HepG2 (cell line): ENCODE measurements at regions not wholly inside any gene's neighbourhood (a gene's known extent, or its start where the extent isn't known, plus 50 kb on each side); places are given as distances from the start of the nearest gene placed in this dataset.

Experiments used
- ATAC-seq: fragments of 200-7000 bp; cut with Tn5 transposase; 3 replicates; pipeline ENCODE4 v1.9.1; 2020; ENCODE audit warnings: mild to moderate bottlenecking, moderate library complexity
- BruUV-seq: library from RNA; stranded (reverse); fragments of 400-500 nt; replicated peaks from 2 replicates; lab custom pipeline; 2021; lab: Mats Ljungman, UMichigan
- CTCF ChIA-PET: fragments of 300-600 bp; formaldehyde crosslinking; extraction: SDS; loops from one replicate; lab custom pipeline; 2021; ENCODE audit warnings: low total read pairs, inconsistent platforms, low intra/inter-chr PET ratio; lab: Yijun Ruan, JAX
- POLR2A ChIA-PET: fragments of 350-600 bp; sonication (Branson Sonifier 250); formaldehyde crosslinking; loops from one replicate; lab custom pipeline; 2020; ENCODE audit warnings: antibody characterized with exemption, inconsistent platforms; lab: Yijun Ruan, JAX
- DNase-seq: peaks from one replicate; pipeline ENCODE4 v3.0.0-alpha.2; 2015; ENCODE audit warnings: low spot score
- FAIRE-seq: peaks from 3 replicates; lab custom pipeline; 2011; peaks lifted over from hg19 to GRCh38; lab: Jason Lieb, UNC
- H2AFZ ChIP-seq: one replicate; pipeline ENCODE4 v1.6.1; 2011; ENCODE audit warnings: low read length, inconsistent platforms
- H3K27ac ChIP-seq: fragments of 300-600 bp; 3 replicates; pipeline ENCODE4 v1.8.0; 2011; ENCODE audit warnings: mixed run types, mild to moderate bottlenecking, mixed read lengths, low read length, inconsistent platforms; ENCODE audit not compliant: insufficient read depth; ENCODE audit errors: extremely low read length
- H3K27me3 ChIP-seq, 2 experiments: fragments of 200-600 bp in 1 of 2; 2 replicates in 1 of 2; 3 replicates in 1 of 2; pipeline versions ENCODE4 v1.6.0 to v1.8.0; 2011; ENCODE audit warnings: low read length in 2 of 2, mild to moderate bottlenecking in 2 of 2, moderate library complexity in 2 of 2, inconsistent platforms in 1 of 2; ENCODE audit not compliant: insufficient read depth in 2 of 2, control insufficient read depth in 1 of 2
- H3K36me3 ChIP-seq, 2 experiments: fragments of 200-600 bp in 1 of 2; replicated peaks in 1 of 2; 2 replicates in 1 of 2; 3 replicates in 1 of 2; pipeline versions ENCODE4 v1.5.1 to v1.8.0; 2011; ENCODE audit warnings: low read length in 2 of 2, inconsistent platforms in 1 of 2; ENCODE audit not compliant: insufficient read depth in 2 of 2, control insufficient read depth in 1 of 2
- H3K4me1 ChIP-seq: 2 replicates; pipeline ENCODE4 v1.5.1; 2012; ENCODE audit warnings: low read length, inconsistent platforms; ENCODE audit not compliant: insufficient read depth
- H3K4me2 ChIP-seq: 2 replicates; pipeline ENCODE4 v1.6.0; 2011; ENCODE audit warnings: low read depth, low read length, inconsistent platforms
- H3K4me3 ChIP-seq, 3 experiments: fragments of 200-600 bp in 1 of 3; sonication (generic), shearing (Covaris generic) in 1 of 3; replicated peaks in 1 of 3; 2 replicates each; pipeline ENCODE4 v1.5.1; 2011 to 2016; ENCODE audit warnings: low read length in 3 of 3, inconsistent platforms in 2 of 3, low read depth in 2 of 3, mild to moderate bottlenecking in 2 of 3, control low read depth in 1 of 3, mixed read lengths in 1 of 3; ENCODE audit not compliant: insufficient read depth in 1 of 3
- H3K79me2 ChIP-seq: one replicate; pipeline ENCODE4 v1.6.1; 2011; ENCODE audit warnings: low read length, inconsistent platforms; ENCODE audit not compliant: insufficient read depth
- H3K9ac ChIP-seq: 2 replicates; pipeline ENCODE4 v1.6.0; 2011; ENCODE audit warnings: mild to moderate bottlenecking, low read depth, low read length, inconsistent platforms; ENCODE audit not compliant: insufficient read depth
- H3K9me3 ChIP-seq: 2 replicates; pipeline ENCODE4 v1.5.1; 2012; ENCODE audit warnings: mild to moderate bottlenecking, low read length
- H4K20me1 ChIP-seq: 2 replicates; pipeline ENCODE4 v1.6.0; 2011; ENCODE audit warnings: inconsistent platforms, mild to moderate bottlenecking, low read length, moderate library complexity; ENCODE audit not compliant: insufficient read depth
- CBFB ChIP-seq: sonication (generic); formaldehyde crosslinking; IDR thresholded peaks from 2 replicates; pipeline ENCODE4 v1.4.0; 2020; ENCODE audit warnings: missing genetic modification reagents
- ELF4 ChIP-seq: sonication (generic); formaldehyde crosslinking; IDR thresholded peaks from 2 replicates; pipeline ENCODE4 v1.5.0; 2020; ENCODE audit warnings: missing genetic modification reagents, mild to moderate bottlenecking, moderate library complexity, borderline replicate concordance
- HNF4G ChIP-seq, 2 experiments: sonication (generic) in 1 of 2; formaldehyde crosslinking in 1 of 2; IDR thresholded peaks; 2 replicates each; pipeline versions ENCODE4 v1.4.0 to v1.6.1; 2011 to 2020; ENCODE audit warnings: borderline replicate concordance in 2 of 2, low read depth in 2 of 2, mild to moderate bottlenecking in 2 of 2, low read length in 1 of 2, missing genetic modification reagents in 1 of 2, moderate library complexity in 1 of 2
- MTA1 ChIP-seq: sonication (generic); formaldehyde crosslinking; IDR thresholded peaks from 2 replicates; pipeline ENCODE4 v1.4.0; 2020; ENCODE audit warnings: missing genetic modification reagents, mild to moderate bottlenecking, borderline replicate concordance
- PCBP1 ChIP-seq: fragments of 200-400 bp; formaldehyde crosslinking; IDR thresholded peaks from 2 replicates; pipeline ENCODE4 v1.6.1; 2017; ENCODE audit warnings: mild to moderate bottlenecking, low read depth, low read length, borderline replicate concordance
- SP140L ChIP-seq: sonication (generic); formaldehyde crosslinking; IDR thresholded peaks from 2 replicates; pipeline ENCODE4 v1.4.0; 2020; ENCODE audit warnings: missing genetic modification reagents, borderline replicate concordance
- ZFP82 ChIP-seq: sonication (generic); formaldehyde crosslinking; IDR thresholded peaks from 2 replicates; pipeline ENCODE4 v1.5.1; 2020; ENCODE audit warnings: mild to moderate bottlenecking, missing genetic modification reagents, borderline replicate concordance
- ZMYM3 ChIP-seq: sonication (generic); formaldehyde crosslinking; IDR thresholded peaks from 2 replicates; pipeline ENCODE4 v1.5.1; 2020; ENCODE audit warnings: mild to moderate bottlenecking, missing genetic modification reagents
- ZNF331 ChIP-seq: sonication (generic); formaldehyde crosslinking; IDR thresholded peaks from 2 replicates; pipeline ENCODE4 v1.4.0; 2020; ENCODE audit warnings: missing genetic modification reagents
- ZNF652 ChIP-seq: IDR thresholded peaks from 2 replicates; pipeline ENCODE4 v1.6.1; 2016; ENCODE audit warnings: low read depth, borderline replicate concordance
- ZNF782 ChIP-seq: sonication (generic); formaldehyde crosslinking; IDR thresholded peaks from 2 replicates; pipeline ENCODE4 v1.4.0; 2020; ENCODE audit warnings: missing genetic modification reagents, mild to moderate bottlenecking, borderline replicate concordance
- ZNF839 ChIP-seq: sonication (generic); formaldehyde crosslinking; IDR thresholded peaks from 2 replicates; pipeline ENCODE4 v1.4.0; 2020; ENCODE audit warnings: missing genetic modification reagents, mild to moderate bottlenecking, borderline replicate concordance
- WGBS: methylation state at CpG from one replicate; pipeline ENCODE4 v1.1.6; 2017; ENCODE audit warnings: low lambda C conversion rate; 5-methylcytosine and 5-hydroxymethylcytosine counted together
- in situ Hi-C: cut with HindIII; loops from 2 replicates; pipeline ENCODE4 v1.10.0; 2017; ENCODE audit warnings: low pct_unique_long_range_greater_than_20kb; ENCODE audit not compliant: extremely low pct_ligation_motif_present
- intact Hi-C: fragments of 100-400 bp; cut with micrococcal nuclease; formaldehyde crosslinking; loops from one replicate; pipeline ENCODE4 v1.10.0; 2022; ENCODE audit not compliant: unreplicated experiment
- TF ChIP-seq, protein P1 (sequence below): sonication (generic); formaldehyde crosslinking; conservative IDR thresholded peaks from 2 replicates; pipeline ENCODE4 v1.5.0; 2020; ENCODE audit warnings: missing genetic modification reagents

DNA sequence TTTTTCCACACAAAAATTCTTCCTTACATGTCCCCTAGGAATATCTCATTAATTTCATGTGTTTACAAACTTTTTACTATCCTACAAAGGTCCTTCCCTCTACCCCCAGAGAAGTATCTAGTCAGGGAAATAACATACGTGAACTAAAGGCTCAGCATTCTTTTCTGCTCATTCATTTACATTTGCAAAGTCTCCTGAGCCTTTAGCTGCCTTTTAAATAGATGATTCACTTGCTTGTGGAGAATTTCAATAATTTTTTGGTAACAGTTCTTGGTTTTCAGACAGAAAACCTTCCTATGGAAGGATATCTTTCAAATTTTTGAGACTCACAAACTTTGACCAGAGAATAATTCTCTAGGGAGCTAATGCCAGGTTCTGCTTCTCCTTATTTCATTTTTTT, 81.5 kb upstream of the RMDN2 start:
- ChIA-PET POLR2A (no interaction called here), CTCF (no interaction called here)
- FAIRE-seq (no peak), DNase-seq (no peak), ATAC-seq (no peak)
- 0% methylated on average over 1 of the region's 1 CpG for WGBS
- Histone ChIP-seq H3K36me3 (no peaks in the 10 kb centered on the region), H4K20me1 (no peaks in the 10 kb centered on the region), H3K27me3 (peaks cover 0 to 8% of the 10 kb centered on the region in 2 experiments; a peak in 1 of 5 replicates), H3K27ac (no peak overlapping the region), H2AFZ (no peak overlapping the region), H3K9ac (no peak overlapping the region), H3K79me2 (no peaks in the 10 kb centered on the region), H3K4me2 (no peak overlapping the region), H3K4me1 (no peaks in the 10 kb centered on the region), H3K9me3 (no peaks in the 10 kb centered on the region), H3K4me3 (no peak overlapping the region)
- no peak for TF ChIP-seq CBFB
- no peak for TF ChIP-seq ZNF652 (CRISPR knock-in tag)
- no peak for TF ChIP-seq PCBP1
- no peak for TF ChIP-seq MTA1 (CRISPR knock-in tag)
- TF ChIP-seq ZNF782 (CRISPR knock-in tag) = no peak
- TF ChIP-seq ELF4 = no peak
- TF ChIP-seq ZNF331 (CRISPR knock-in tag) = no peak
- TF ChIP-seq ZNF839 = no peak
- TF ChIP-seq HNF4G (IDR thresholded peaks at IDR 0.05; ENCODE audit: borderline replicate concordance, low read depth, low read length) = no peak
- no peak for TF ChIP-seq HNF4G (CRISPR knock-in tag; IDR thresholded peaks at IDR 0.05; ENCODE audit: borderline replicate concordance, low read depth)
- TF ChIP-seq ZFP82 = no peak
- TF ChIP-seq SP140L = no peak
- TF ChIP-seq, protein P1, sequence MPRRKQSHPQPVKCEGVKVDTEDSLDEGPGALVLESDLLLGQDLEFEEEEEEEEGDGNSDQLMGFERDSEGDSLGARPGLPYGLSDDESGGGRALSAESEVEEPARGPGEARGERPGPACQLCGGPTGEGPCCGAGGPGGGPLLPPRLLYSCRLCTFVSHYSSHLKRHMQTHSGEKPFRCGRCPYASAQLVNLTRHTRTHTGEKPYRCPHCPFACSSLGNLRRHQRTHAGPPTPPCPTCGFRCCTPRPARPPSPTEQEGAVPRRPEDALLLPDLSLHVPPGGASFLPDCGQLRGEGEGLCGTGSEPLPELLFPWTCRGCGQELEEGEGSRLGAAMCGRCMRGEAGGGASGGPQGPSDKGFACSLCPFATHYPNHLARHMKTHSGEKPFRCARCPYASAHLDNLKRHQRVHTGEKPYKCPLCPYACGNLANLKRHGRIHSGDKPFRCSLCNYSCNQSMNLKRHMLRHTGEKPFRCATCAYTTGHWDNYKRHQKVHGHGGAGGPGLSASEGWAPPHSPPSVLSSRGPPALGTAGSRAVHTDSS (CRISPR knock-in tag) = no peak
- TF ChIP-seq ZMYM3 (CRISPR knock-in tag) = no peak
- in situ Hi-C loops (no loop called here), intact Hi-C loops (no loop called here)
- no TSS peak for BruUV-seq
